ENCODE measurements at regions not wholly inside any gene's neighbourhood (a gene's known extent, or its start where the extent isn't known, plus 50 kb on each side); places are given as distances from the start of the nearest gene placed in this dataset.

GRCh38 chr5:110339399-110339798 lies 387.1 kb downstream of the TMEM232 start:
- DNase-seq (ENCODE audit: low read depth, low spot score) = no peak
- intact Hi-C loops (cut with micrococcal nuclease) (no loop called here), dilution Hi-C loops (cut with MboI; ENCODE audit: extremely low pct_ligation_motif_present, low sequenced_read_pairs) (no loop called here)
- Histone ChIP-seq H3K27ac (ENCODE audit: insufficient read depth, low read depth, low read length) (no peak overlapping the region), H3K36me3 (ENCODE audit: control insufficient read depth in 2 of 2, extremely low read depth in 1 of 2, insufficient read depth in 2 of 2, low read length in 2 of 2) (no peaks in the 10 kb centered on the region), H3K4me1 (ENCODE audit: control insufficient read depth, extremely low read depth, insufficient read depth, low read length) (no peaks in the 10 kb centered on the region), H3K79me2 (ENCODE audit: control insufficient read depth, insufficient read depth, low read length) (no peaks in the 10 kb centered on the region), H3K27me3 (ENCODE audit: control insufficient read depth in 2 of 2, insufficient read depth in 2 of 2, low read length in 2 of 2) (no peaks in the 10 kb centered on the region), H3K9me3 (replicated peaks; ENCODE audit: control insufficient read depth, insufficient read depth, low read length) (peaks cover 2% of the 10 kb centered on the region), H3K9me1 (replicated peaks; ENCODE audit: control insufficient read depth, extremely low read depth, insufficient read depth, low read length) (no peaks in the 10 kb centered on the region), H4K20me1 (replicated peaks; ENCODE audit: control insufficient read depth, extremely low read depth, insufficient read depth, low read length) (no peaks in the 10 kb centered on the region), H3K9ac (replicated peaks; ENCODE audit: extremely low read depth, insufficient read depth, low read length) (no peak overlapping the region), H3K4me2 (ENCODE audit: insufficient read depth, low read length) (no peak overlapping the region), H3K4me3 (replicated peaks in 1 of 3; ENCODE audit: insufficient read depth in 1 of 3, low read depth in 1 of 3, low read length in 3 of 3) (no peak overlapping the region), H2AFZ (ENCODE audit: low read depth, low read length) (no peak overlapping the region)
- ChIA-PET POLR2A (no interaction called here), CTCF (no interaction called here)
- BruUV-seq (replicated peaks) = no TSS peak
- FAIRE-seq = no peak
- TF ChIP-seq JUN (IDR thresholded peaks at IDR 0.05; ENCODE audit: borderline replicate concordance, insufficient read depth, insufficient read length, low read depth) (no peak), FOS (IDR thresholded peaks at IDR 0.05; ENCODE audit: borderline replicate concordance, insufficient read depth, low read length) (no peak), POLR2AphosphoS5 (IDR thresholded peaks at IDR 0.05; ENCODE audit: insufficient read depth, low read depth, low read length) (no peak), GATA2 (IDR thresholded peaks at IDR 0.05; ENCODE audit: insufficient read depth, insufficient read length, low read depth, low read length) (no peak), POLR2A (IDR thresholded peaks at IDR 0.05; ENCODE audit: low read depth, low read length) (no peak), EZH2 (IDR thresholded peaks at IDR 0.05; ENCODE audit: borderline replicate concordance, low read depth, low read length, severe bottlenecking) (no peak), CTCF (IDR thresholded peaks at IDR 0.05; ENCODE audit: extremely low read depth in 1 of 2, insufficient read depth in 1 of 2, low read depth in 1 of 2, low read length in 2 of 2) (no peak), MYC (IDR thresholded peaks at IDR 0.05; ENCODE audit: low read depth, low read length) (no peak)
- TF ChIP-seq, protein P1, sequence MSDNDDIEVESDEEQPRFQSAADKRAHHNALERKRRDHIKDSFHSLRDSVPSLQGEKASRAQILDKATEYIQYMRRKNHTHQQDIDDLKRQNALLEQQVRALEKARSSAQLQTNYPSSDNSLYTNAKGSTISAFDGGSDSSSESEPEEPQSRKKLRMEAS (IDR thresholded peaks at IDR 0.05; ENCODE audit: insufficient read depth, insufficient read length) = no peak

Data from endothelial cell of umbilical vein (primary cell).